OCI-LY1 (cell line): ENCODE measurements at regions not wholly inside any gene's neighbourhood (a gene's known extent, or its start where the extent isn't known, plus 50 kb on each side); places are given as distances from the start of the nearest gene placed in this dataset.

Experiments
- H2AFZ ChIP-seq: fragments of 200-600 bp; sonication (generic), shearing (Covaris generic); 2 replicates; pipeline ENCODE4 v1.6.0; 2014; ENCODE audit warnings: antibody characterized with exemption, mild to moderate bottlenecking, low read length
- H3F3A ChIP-seq: fragments of 200-600 bp; sonication (generic), shearing (Covaris generic); 2 replicates; pipeline ENCODE4 v1.6.0; 2014; ENCODE audit warnings: mild to moderate bottlenecking, antibody characterized with exemption, low read length, moderate library complexity; ENCODE audit not compliant: insufficient read depth
- H3K27ac ChIP-seq: fragments of 200-600 bp; sonication (generic); 2 replicates; pipeline ENCODE4 v1.5.1; 2014; ENCODE audit warnings: low read length, mixed run types, mild to moderate bottlenecking, low read depth; ENCODE audit not compliant: poor library complexity, severe bottlenecking
- H3K27me3 ChIP-seq: fragments of 200-600 bp; sonication (generic); 2 replicates; pipeline ENCODE4 v1.6.0; 2014; ENCODE audit warnings: antibody characterized with exemption, mild to moderate bottlenecking, low read length, moderate library complexity; ENCODE audit not compliant: insufficient read depth
- H3K36me3 ChIP-seq: fragments of 200-600 bp; sonication (generic); 2 replicates; pipeline ENCODE4 v1.6.1; 2014; ENCODE audit warnings: mild to moderate bottlenecking, antibody characterized with exemption, low read length, moderate library complexity, mixed read lengths; ENCODE audit not compliant: insufficient read depth
- H3K4me1 ChIP-seq: fragments of 200-600 bp; sonication (generic); 2 replicates; pipeline ENCODE4 v1.5.1; 2014; ENCODE audit warnings: mild to moderate bottlenecking, low read length, moderate library complexity; ENCODE audit not compliant: insufficient read depth, severe bottlenecking
- H3K4me2 ChIP-seq: fragments of 200-600 bp; sonication (generic), shearing (Covaris generic); 2 replicates; pipeline ENCODE4 v1.6.1; 2014; ENCODE audit warnings: low read length
- H3K4me3 ChIP-seq: fragments of 200-600 bp; sonication (generic); 2 replicates; pipeline ENCODE4 v1.5.1; 2014; ENCODE audit warnings: low read length, low read depth, mild to moderate bottlenecking, mixed read lengths; ENCODE audit not compliant: poor library complexity, severe bottlenecking
- H3K79me2 ChIP-seq: fragments of 200-600 bp; shearing (Covaris generic); 2 replicates; pipeline ENCODE4 v1.6.1; 2016; ENCODE audit warnings: mixed run types, low read length, mixed read lengths; ENCODE audit not compliant: insufficient read depth
- H3K9ac ChIP-seq: fragments of 200-600 bp; sonication (generic), shearing (Covaris generic); 2 replicates; pipeline ENCODE4 v1.6.1; 2014; ENCODE audit warnings: mild to moderate bottlenecking, low read length, mixed read lengths
- H3K9me2 ChIP-seq: fragments of 200-600 bp; sonication (generic), shearing (Covaris generic); 2 replicates; pipeline ENCODE4 v1.6.1; 2014; ENCODE audit warnings: low read depth, mild to moderate bottlenecking, low read length, mixed read lengths
- H3K9me3 ChIP-seq: fragments of 200-600 bp; shearing (Covaris generic); 2 replicates; pipeline ENCODE4 v1.6.1; 2014; ENCODE audit warnings: low read length, mixed read lengths
- H4K20me1 ChIP-seq: fragments of 200-600 bp; sonication (generic), shearing (Covaris generic); 2 replicates; pipeline ENCODE4 v1.6.0; 2016; ENCODE audit warnings: mild to moderate bottlenecking, low read length; ENCODE audit not compliant: insufficient read depth
- EZH2 ChIP-seq: fragments of 200-600 bp; sonication (generic), shearing (Covaris generic); IDR thresholded peaks from 2 replicates; pipeline ENCODE4 v1.8.0; 2017; ENCODE audit warnings: borderline replicate concordance, mixed run types, mild to moderate bottlenecking, antibody characterized with exemption, low read length, moderate library complexity, mixed read lengths
- TF ChIP-seq, protein P1 (sequence below): fragments of 200-600 bp; sonication (generic), shearing (Covaris generic); IDR thresholded peaks from 2 replicates; pipeline ENCODE4 v1.5.1; 2017; ENCODE audit warnings: mild to moderate bottlenecking, antibody characterized with exemption, low read length, moderate library complexity, mixed read lengths

DNA sequence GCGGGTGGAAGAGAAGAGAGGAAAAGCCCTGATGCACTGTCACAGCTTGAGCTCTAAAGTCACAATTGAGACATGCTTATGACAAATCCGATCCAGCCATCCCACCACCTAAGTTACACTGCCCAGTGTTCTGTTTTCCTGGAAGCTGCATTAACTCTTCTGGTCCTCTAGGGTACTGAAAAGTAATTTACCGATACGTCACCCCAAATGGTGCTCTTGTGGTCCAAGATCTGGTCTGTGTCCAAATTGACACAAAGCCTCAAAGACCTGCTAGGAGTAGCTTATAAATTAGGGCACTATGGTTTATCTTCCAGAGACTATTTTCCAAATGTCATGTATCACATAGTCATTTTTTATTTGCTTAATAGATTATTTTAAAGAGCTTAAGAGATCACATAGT lies 186.7 kb upstream of the ETAA1 start:
- Histone ChIP-seq H3K9ac (no peak overlapping the region), H3K4me2 (no peak overlapping the region), H3K4me1 (no peaks in the 10 kb centered on the region), H3K27ac (no peak overlapping the region), H2AFZ (no peak overlapping the region), H3K9me3 (no peaks in the 10 kb centered on the region), H3K9me2 (no peaks in the 10 kb centered on the region), H3F3A (no peaks in the 10 kb centered on the region), H4K20me1 (no peaks in the 10 kb centered on the region), H3K27me3 (no peaks in the 10 kb centered on the region; the same call in 1 of the 2 replicates), H3K36me3 (no peaks in the 10 kb centered on the region), H3K4me3 (no peak overlapping the region), H3K79me2 (no peaks in the 10 kb centered on the region)
- TF ChIP-seq, protein P1, sequence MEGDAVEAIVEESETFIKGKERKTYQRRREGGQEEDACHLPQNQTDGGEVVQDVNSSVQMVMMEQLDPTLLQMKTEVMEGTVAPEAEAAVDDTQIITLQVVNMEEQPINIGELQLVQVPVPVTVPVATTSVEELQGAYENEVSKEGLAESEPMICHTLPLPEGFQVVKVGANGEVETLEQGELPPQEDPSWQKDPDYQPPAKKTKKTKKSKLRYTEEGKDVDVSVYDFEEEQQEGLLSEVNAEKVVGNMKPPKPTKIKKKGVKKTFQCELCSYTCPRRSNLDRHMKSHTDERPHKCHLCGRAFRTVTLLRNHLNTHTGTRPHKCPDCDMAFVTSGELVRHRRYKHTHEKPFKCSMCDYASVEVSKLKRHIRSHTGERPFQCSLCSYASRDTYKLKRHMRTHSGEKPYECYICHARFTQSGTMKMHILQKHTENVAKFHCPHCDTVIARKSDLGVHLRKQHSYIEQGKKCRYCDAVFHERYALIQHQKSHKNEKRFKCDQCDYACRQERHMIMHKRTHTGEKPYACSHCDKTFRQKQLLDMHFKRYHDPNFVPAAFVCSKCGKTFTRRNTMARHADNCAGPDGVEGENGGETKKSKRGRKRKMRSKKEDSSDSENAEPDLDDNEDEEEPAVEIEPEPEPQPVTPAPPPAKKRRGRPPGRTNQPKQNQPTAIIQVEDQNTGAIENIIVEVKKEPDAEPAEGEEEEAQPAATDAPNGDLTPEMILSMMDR, result no peak
- TF ChIP-seq EZH2, result no peak

DNA sequence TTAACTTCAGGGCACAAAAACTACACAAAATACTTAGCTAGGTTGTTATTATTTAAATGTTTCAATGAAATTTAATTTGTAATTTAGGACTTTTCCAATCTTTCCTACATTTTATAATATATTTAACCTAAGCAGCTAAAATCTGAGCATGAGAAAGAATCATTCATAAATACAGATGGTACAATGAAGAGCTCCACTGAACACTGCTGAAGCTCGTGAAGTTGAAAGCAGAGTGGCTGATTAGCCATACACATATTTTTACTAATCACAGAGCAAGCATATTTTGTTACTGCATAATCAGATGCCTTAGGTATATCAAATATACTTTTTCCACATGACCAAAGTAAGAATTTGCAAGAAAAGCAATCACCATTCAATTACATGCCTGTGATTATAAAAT lies 184.9 kb upstream of the ETAA1 start:
- Histone ChIP-seq H3K4me3 (no peak overlapping the region), H3K9ac (no peak overlapping the region), H3K9me2 (no peaks in the 10 kb centered on the region), H3K27ac (no peak overlapping the region), H3K27me3 (no peaks in the 10 kb centered on the region; the same call in 1 of the 2 replicates), H3K79me2 (no peaks in the 10 kb centered on the region), H3K4me1 (no peaks in the 10 kb centered on the region), H3K36me3 (no peaks in the 10 kb centered on the region), H3K4me2 (no peak overlapping the region), H3K9me3 (no peaks in the 10 kb centered on the region), H3F3A (no peaks in the 10 kb centered on the region), H4K20me1 (no peaks in the 10 kb centered on the region), H2AFZ (no peak overlapping the region)
- no peak for TF ChIP-seq EZH2
- TF ChIP-seq, protein P1, result no peak

DNA sequence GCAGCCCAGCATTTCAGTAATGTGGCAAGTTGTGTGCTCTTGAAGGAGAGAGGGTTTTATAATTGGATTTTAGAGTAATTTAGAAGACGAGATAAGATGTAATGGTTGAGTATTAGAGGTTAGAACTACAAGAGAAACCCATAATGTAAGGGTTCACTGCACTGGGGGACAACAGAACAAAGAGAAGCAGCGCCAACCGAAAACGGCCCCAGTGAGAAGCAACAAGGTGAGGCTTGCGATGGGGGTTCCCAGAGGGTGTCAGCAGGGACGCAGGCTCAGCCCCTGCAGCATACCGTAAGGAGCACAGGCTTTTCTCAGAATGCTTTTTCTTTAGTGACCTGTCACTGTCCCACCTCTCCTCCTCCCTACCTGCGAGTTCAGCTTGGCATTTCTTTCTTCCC lies 183.9 kb upstream of the ETAA1 start:
- Histone ChIP-seq H3K27me3 (no peaks in the 10 kb centered on the region; the same call in 1 of the 2 replicates), H3K36me3 (no peaks in the 10 kb centered on the region), H3K9me3 (no peaks in the 10 kb centered on the region), H3K27ac (no peak overlapping the region), H3K9ac (no peak overlapping the region), H3K4me1 (no peaks in the 10 kb centered on the region), H2AFZ (no peak overlapping the region), H4K20me1 (no peaks in the 10 kb centered on the region), H3K79me2 (no peaks in the 10 kb centered on the region), H3K4me3 (no peak overlapping the region), H3K4me2 (no peak overlapping the region), H3K9me2 (no peaks in the 10 kb centered on the region), H3F3A (no peaks in the 10 kb centered on the region)
- TF ChIP-seq, protein P1, result no peak
- no peak for TF ChIP-seq EZH2
